ENCODE measurements at regions not wholly inside any gene's neighbourhood (a gene's known extent, or its start where the extent isn't known, plus 50 kb on each side); places are given as distances from the start of the nearest gene placed in this dataset.

GRCh38 chr2:105156166-105156565 lies 85.4 kb upstream of the GPR45 start:
- H3K79me1 ChIP-seq (ENCODE audit: low read depth, low read length) = 0 out of 2 replicates have a peak, but pooled peaks cover 2% of the 10 kb centered on the region
- no peak overlapping the region for H2AFZ ChIP-seq (ENCODE audit: low read length)
- H3K4ac ChIP-seq (replicated peaks; ENCODE audit: insufficient read length, low read depth, low read length) = no peak overlapping the region
- FAIRE-seq (no peak), DNase-seq (ENCODE audit: low read depth in 1 of 2, low spot score in 2 of 2) (peak in 1 of 2 experiments; percentile 7)
- no peak overlapping the region for H4K91ac ChIP-seq (replicated peaks; ENCODE audit: insufficient read length, low read length)
- H3K27ac ChIP-seq (ENCODE audit: low read depth, low read length) = no peak overlapping the region
- no peak overlapping the region for H3K4me2 ChIP-seq (ENCODE audit: insufficient read depth in 1 of 2, low read depth in 2 of 2, low read length in 2 of 2)
- no peak overlapping the region for H3K56ac ChIP-seq (replicated peaks; ENCODE audit: insufficient read length, low read depth, low read length)
- no peaks in the 10 kb centered on the region for H3K36me3 ChIP-seq (ENCODE audit: control insufficient read depth in 2 of 4, insufficient read depth in 4 of 4, low read length in 3 of 4)
- H3K23me2 ChIP-seq (ENCODE audit: low read depth, low read length) = no peaks in the 10 kb centered on the region
- no peak overlapping the region for H3K4me3 ChIP-seq (ENCODE audit: extremely low read depth in 1 of 4, insufficient read depth in 2 of 4, low read depth in 3 of 4, low read length in 4 of 4)
- no peak overlapping the region for H4K5ac ChIP-seq (ENCODE audit: insufficient read length, low read depth, low read length)
- POLR2A ChIA-PET (ENCODE audit: partially characterized antibody) = no interaction called here
- H2BK15ac ChIP-seq (ENCODE audit: low read length) = no peak overlapping the region
- no peaks in the 10 kb centered on the region for H3K27me3 ChIP-seq (replicated peaks in 1 of 4; ENCODE audit: control insufficient read depth in 3 of 4, extremely low read depth in 1 of 4, insufficient read depth in 3 of 4, low read length in 3 of 4)
- H3K14ac ChIP-seq (ENCODE audit: insufficient read length) = no peak overlapping the region
- H2AK5ac ChIP-seq (ENCODE audit: low read depth, low read length) = no peak overlapping the region
- no peak overlapping the region for H3K23ac ChIP-seq (ENCODE audit: insufficient read length)
- H2BK120ac ChIP-seq (replicated peaks; ENCODE audit: low read depth, low read length) = no peak overlapping the region
- no peaks in the 10 kb centered on the region for H3K9me3 ChIP-seq (ENCODE audit: insufficient read depth in 2 of 2, low read depth in 1 of 2, low read length in 1 of 2)
- H3K9ac ChIP-seq (replicated peaks in 1 of 4; ENCODE audit: extremely low read depth in 1 of 4, low read depth in 3 of 4, low read length in 3 of 4) = no peak overlapping the region
- no peak overlapping the region for H4K8ac ChIP-seq (ENCODE audit: extremely low read depth, insufficient read depth, low read length)
- no peaks in the 10 kb centered on the region for H3K4me1 ChIP-seq (replicated peaks in 1 of 4; ENCODE audit: control insufficient read depth in 3 of 4, insufficient read depth in 4 of 4, low read length in 3 of 4)
- H4K20me1 ChIP-seq (replicated peaks in 1 of 2; ENCODE audit: control insufficient read depth in 1 of 2, insufficient read depth in 2 of 2, low read length in 2 of 2) = no peaks in the 10 kb centered on the region
- CTCF ChIA-PET (ENCODE audit: partially characterized antibody) = interaction anchor here (0.8 to 1.5 kb wide), 5 partner anchors 11 to 87 kb away, joined by 3 to 4 read pairs (median 3); no protein-coding TSS in a partner anchor
- no peak overlapping the region for H3K18ac ChIP-seq (ENCODE audit: extremely low read depth, low read length)
- H3K79me2 ChIP-seq (ENCODE audit: control insufficient read depth in 1 of 2, insufficient read depth in 2 of 2, low read length in 2 of 2) = no peaks in the 10 kb centered on the region
- H2BK20ac ChIP-seq (ENCODE audit: low read length) = no peak overlapping the region
- WGBS, 2 experiments (ENCODE audit: extremely low coverage in 1 of 2, insufficient coverage in 1 of 2, insufficient read length in 1 of 2, insufficient replicate concordance in 2 of 2, low coverage in 1 of 2, low lambda C conversion rate in 2 of 2, missing lambda C conversion rate in 1 of 2) = 80% methylated on average over 2 of the region's 2 CpGs; no CpG with 5 or more reads in 1 of the 2 experiments
- H2BK12ac ChIP-seq (ENCODE audit: low read depth, low read length) = no peak overlapping the region
- no peak overlapping the region for H2BK5ac ChIP-seq (ENCODE audit: low read depth, low read length)
- TF ChIP-seq CHD7 (IDR thresholded peaks at IDR 0.05; ENCODE audit: insufficient replicate concordance, low read length) = no peak
